ENCODE measurements at regions not wholly inside any gene's neighbourhood (a gene's known extent, or its start where the extent isn't known, plus 50 kb on each side); places are given as distances from the start of the nearest gene placed in this dataset.

DNA sequence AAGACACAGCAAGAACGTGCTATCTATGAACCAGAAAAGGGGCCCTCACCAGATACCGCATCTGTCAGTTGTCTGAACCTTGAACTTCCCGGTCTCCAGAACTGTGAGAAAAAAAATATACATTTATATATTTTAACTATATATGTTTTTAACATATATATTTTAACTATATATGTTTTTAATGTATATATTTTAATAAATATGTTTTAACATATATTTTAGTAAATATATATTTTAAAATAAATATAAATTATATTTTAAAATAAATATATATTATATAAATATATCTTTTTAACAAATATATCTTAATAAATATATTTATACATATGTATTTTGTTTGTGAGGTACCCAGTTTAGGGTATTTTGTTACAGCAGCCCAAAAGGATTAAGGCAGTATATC lies 958.2 kb upstream of the AUTS2 start:
- Histone ChIP-seq H3K9me3 (no peaks in the 10 kb centered on the region), H3K27me3 (no peaks in the 10 kb centered on the region), H3K4me1 (no peaks in the 10 kb centered on the region; the same call in 1 of the 2 replicates), H3K36me3 (no peaks in the 10 kb centered on the region), H3K4me3 (ENCODE audit: low read depth, low read length) (no peak overlapping the region)
- DNase-seq: no peak
- TF ChIP-seq, protein P1, sequence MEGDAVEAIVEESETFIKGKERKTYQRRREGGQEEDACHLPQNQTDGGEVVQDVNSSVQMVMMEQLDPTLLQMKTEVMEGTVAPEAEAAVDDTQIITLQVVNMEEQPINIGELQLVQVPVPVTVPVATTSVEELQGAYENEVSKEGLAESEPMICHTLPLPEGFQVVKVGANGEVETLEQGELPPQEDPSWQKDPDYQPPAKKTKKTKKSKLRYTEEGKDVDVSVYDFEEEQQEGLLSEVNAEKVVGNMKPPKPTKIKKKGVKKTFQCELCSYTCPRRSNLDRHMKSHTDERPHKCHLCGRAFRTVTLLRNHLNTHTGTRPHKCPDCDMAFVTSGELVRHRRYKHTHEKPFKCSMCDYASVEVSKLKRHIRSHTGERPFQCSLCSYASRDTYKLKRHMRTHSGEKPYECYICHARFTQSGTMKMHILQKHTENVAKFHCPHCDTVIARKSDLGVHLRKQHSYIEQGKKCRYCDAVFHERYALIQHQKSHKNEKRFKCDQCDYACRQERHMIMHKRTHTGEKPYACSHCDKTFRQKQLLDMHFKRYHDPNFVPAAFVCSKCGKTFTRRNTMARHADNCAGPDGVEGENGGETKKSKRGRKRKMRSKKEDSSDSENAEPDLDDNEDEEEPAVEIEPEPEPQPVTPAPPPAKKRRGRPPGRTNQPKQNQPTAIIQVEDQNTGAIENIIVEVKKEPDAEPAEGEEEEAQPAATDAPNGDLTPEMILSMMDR (IDR thresholded peaks at IDR 0.05; ENCODE audit: low read depth, low read length): no peak

DNA sequence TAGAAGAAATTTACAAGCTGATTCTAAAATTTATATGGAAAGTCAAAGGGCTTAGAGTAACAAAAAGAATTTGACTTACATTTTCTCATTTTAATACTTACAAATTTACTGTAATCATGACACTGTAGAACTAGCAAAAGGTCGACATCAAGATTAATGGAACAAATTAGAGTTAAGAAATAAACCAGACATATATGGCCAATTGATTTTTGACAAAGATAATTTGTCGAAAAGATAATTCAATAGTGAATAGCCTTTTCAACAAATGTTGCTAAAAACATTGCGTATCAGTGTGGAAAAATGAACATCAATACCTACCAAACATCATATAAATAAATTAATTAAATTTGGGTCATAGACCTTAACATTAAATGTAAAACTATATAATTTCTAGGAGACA lies 955.5 kb upstream of the AUTS2 start:
- Histone ChIP-seq H3K27me3 (no peaks in the 10 kb centered on the region), H3K4me3 (ENCODE audit: low read depth, low read length) (no peak overlapping the region)

GRCh38 chr7:68663392-68663791 lies 934.9 kb upstream of the AUTS2 start:
- Histone ChIP-seq H3K36me3 (no peaks in the 10 kb centered on the region), H3K4me1 (peaks cover 6% of the 10 kb centered on the region; the same call in 1 of the 2 replicates), H3K4me3 (ENCODE audit: low read depth, low read length) (no peak overlapping the region), H3K9me3 (no peaks in the 10 kb centered on the region), H3K27me3 (no peaks in the 10 kb centered on the region)
- no peak for DNase-seq
- TF ChIP-seq, protein P1 (IDR thresholded peaks at IDR 0.05; ENCODE audit: low read depth, low read length): no peak

More for the DNA sequence above, 955.5 kb upstream of the AUTS2 start:
- no peaks in the 10 kb centered on the region for H3K9me3 ChIP-seq
- H3K36me3 ChIP-seq: no peaks in the 10 kb centered on the region
- no peaks in the 10 kb centered on the region; the same call in 1 of the 2 replicates for H3K4me1 ChIP-seq
- TF ChIP-seq, protein P1 (IDR thresholded peaks at IDR 0.05; ENCODE audit: low read depth, low read length): no peak
- no peak for DNase-seq

DNA sequence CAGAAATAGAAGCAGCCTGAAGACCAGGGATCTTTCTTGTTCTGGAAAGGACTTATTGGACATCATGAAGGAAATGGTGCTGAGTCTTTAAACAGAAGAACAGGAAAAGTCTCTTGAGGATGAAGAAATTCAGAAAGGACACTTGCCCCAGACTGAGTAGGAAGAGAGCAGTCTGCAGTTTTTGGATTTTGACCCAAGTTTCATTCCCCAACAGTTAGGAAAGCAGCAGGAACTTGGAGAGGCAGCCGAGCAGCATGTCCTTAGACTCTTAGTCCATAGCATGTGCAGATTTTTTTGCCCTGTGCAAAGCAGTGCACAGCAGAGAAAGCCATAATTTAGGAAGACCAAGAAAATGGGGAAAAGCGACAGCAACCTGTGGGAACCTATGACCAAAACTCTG lies 927.2 kb upstream of the AUTS2 start:
- no peaks in the 10 kb centered on the region for H3K27me3 ChIP-seq
- no peak for DNase-seq
- TF ChIP-seq, protein P1 (IDR thresholded peaks at IDR 0.05; ENCODE audit: low read depth, low read length): no peak

DNA sequence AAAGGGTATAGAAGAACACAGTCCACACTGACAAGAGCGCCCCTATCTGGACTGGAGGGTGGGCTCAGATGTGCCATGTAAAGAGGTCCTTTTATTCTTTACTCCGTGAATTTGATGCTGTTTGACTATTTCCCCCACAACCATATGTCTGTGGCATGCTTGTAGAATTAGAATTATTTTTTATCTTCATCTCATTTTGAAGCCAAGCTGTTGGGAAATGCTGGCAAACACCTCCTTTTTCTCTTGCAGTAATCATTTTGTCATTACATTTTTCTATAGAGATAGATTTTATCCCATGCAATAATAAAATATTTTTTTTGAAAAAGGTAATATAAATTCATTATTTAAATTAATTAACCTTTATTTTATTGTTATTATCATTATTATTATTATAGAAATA lies 926.6 kb upstream of the AUTS2 start:
- no peak for DNase-seq

More for the DNA sequence above, 927.2 kb upstream of the AUTS2 start:
- Histone ChIP-seq H3K9me3 (no peaks in the 10 kb centered on the region; the same call in 1 of the 2 replicates), H3K36me3 (no peaks in the 10 kb centered on the region), H3K4me1 (peaks cover 5% of the 10 kb centered on the region; the same call in 1 of the 2 replicates), H3K4me3 (ENCODE audit: low read depth, low read length) (no peak overlapping the region)

GRCh38 chr7:68674826-68675225 lies 923.4 kb upstream of the AUTS2 start:
- Histone ChIP-seq H3K27me3 (no peaks in the 10 kb centered on the region), H3K36me3 (no peaks in the 10 kb centered on the region), H3K9me3 (no peaks in the 10 kb centered on the region), H3K4me1 (no peaks in the 10 kb centered on the region), H3K4me3 (ENCODE audit: low read depth, low read length) (no peak overlapping the region)
- DNase-seq: no peak
- TF ChIP-seq, protein P1 (IDR thresholded peaks at IDR 0.05; ENCODE audit: low read depth, low read length): no peak

More for the DNA sequence above, 926.6 kb upstream of the AUTS2 start:
- no peak overlapping the region for H3K4me3 ChIP-seq (ENCODE audit: low read depth, low read length)
- H3K36me3 ChIP-seq: no peaks in the 10 kb centered on the region
- H3K27me3 ChIP-seq: no peaks in the 10 kb centered on the region
- no peaks in the 10 kb centered on the region for H3K4me1 ChIP-seq
- TF ChIP-seq, protein P1 (IDR thresholded peaks at IDR 0.05; ENCODE audit: low read depth, low read length): no peak
- no peaks in the 10 kb centered on the region; the same call in 1 of the 2 replicates for H3K9me3 ChIP-seq
